CD8-positive, alpha-beta memory T cell (primary cell): ENCODE measurements at regions not wholly inside any gene's neighbourhood (a gene's known extent, or its start where the extent isn't known, plus 50 kb on each side); places are given as distances from the start of the nearest gene placed in this dataset.

ENCODE experiments used
- CTCF ChIA-PET: fragments of 350-600 bp; sonication (Branson Sonifier 250); formaldehyde crosslinking; loops from one replicate; lab custom pipeline; 2021; ENCODE audit warnings: antibody characterized with exemption; lab: Charles Lee
- POLR2A ChIA-PET: fragments of 350-600 bp; sonication (Branson Sonifier 250); formaldehyde crosslinking; loops from one replicate; lab custom pipeline; 2021; ENCODE audit warnings: antibody characterized with exemption; lab: Charles Lee
- DNase-seq, 5 donors: peaks; one replicate each; pipeline versions ENCODE4 v3.0.0 to v3.0.0-alpha.2; 2020 to 2022; ENCODE audit warnings: mixed read lengths in 1 of 5
- H3K27ac ChIP-seq: one replicate; pipeline ENCODE4 v1.7.0; 2013; ENCODE audit warnings: low read depth, mild to moderate bottlenecking, low read length, moderate library complexity
- H3K27me3 ChIP-seq: 2 replicates; pipeline ENCODE4 v1.7.0; 2013; ENCODE audit warnings: low read length, mild to moderate bottlenecking; ENCODE audit not compliant: insufficient read depth, poor library complexity, severe bottlenecking
- H3K36me3 ChIP-seq: 2 replicates; pipeline ENCODE4 v1.7.0; 2013; ENCODE audit warnings: mild to moderate bottlenecking, low read length, moderate library complexity; ENCODE audit not compliant: insufficient read depth
- H3K4me1 ChIP-seq: 2 replicates; pipeline ENCODE4 v1.7.0; 2013; ENCODE audit warnings: mild to moderate bottlenecking, low read length, moderate library complexity; ENCODE audit not compliant: insufficient read depth
- H3K4me3 ChIP-seq: 2 replicates; pipeline ENCODE4 v1.7.0; 2013; ENCODE audit warnings: mild to moderate bottlenecking, low read length
- H3K9me3 ChIP-seq: 2 replicates; pipeline ENCODE4 v1.7.0; 2013; ENCODE audit warnings: mild to moderate bottlenecking, low read length
- H3K27ac Mint-ChIP-seq, 8 donors: one replicate each; pipeline ENCODE4 v1.8.0; 2020 to 2021; ENCODE audit warnings: mixed read lengths in 8 of 8, mild to moderate bottlenecking in 6 of 8, inconsistent platforms in 3 of 8, moderate library complexity in 3 of 8
- H3K27me3 Mint-ChIP-seq, 2 donors: one replicate each; pipeline ENCODE4 v1.8.0; 2020 to 2021; ENCODE audit warnings: mixed read lengths in 2 of 2, mild to moderate bottlenecking in 1 of 2, moderate library complexity in 1 of 2
- H3K36me3 Mint-ChIP-seq, 3 donors: one replicate each; pipeline ENCODE4 v1.8.0; 2020 to 2021; ENCODE audit warnings: mixed read lengths in 3 of 3, inconsistent platforms in 1 of 3, mild to moderate bottlenecking in 1 of 3
- H3K4me1 Mint-ChIP-seq, 3 donors: one replicate each; pipeline ENCODE4 v1.8.0; 2020 to 2021; ENCODE audit warnings: mixed read lengths in 3 of 3, inconsistent platforms in 1 of 3, mild to moderate bottlenecking in 1 of 3
- H3K4me3 Mint-ChIP-seq, 7 donors: one replicate each; pipeline ENCODE4 v1.8.0; 2020 to 2021; ENCODE audit warnings: mixed read lengths in 7 of 7, mild to moderate bottlenecking in 6 of 7, moderate library complexity in 4 of 7, inconsistent platforms in 2 of 7
- H3K9me3 Mint-ChIP-seq, 5 donors: one replicate each; pipeline ENCODE4 v1.8.0; 2020 to 2022; ENCODE audit warnings: mixed read lengths in 5 of 5, mild to moderate bottlenecking in 3 of 5, moderate library complexity in 2 of 5, inconsistent platforms in 1 of 5

DNA sequence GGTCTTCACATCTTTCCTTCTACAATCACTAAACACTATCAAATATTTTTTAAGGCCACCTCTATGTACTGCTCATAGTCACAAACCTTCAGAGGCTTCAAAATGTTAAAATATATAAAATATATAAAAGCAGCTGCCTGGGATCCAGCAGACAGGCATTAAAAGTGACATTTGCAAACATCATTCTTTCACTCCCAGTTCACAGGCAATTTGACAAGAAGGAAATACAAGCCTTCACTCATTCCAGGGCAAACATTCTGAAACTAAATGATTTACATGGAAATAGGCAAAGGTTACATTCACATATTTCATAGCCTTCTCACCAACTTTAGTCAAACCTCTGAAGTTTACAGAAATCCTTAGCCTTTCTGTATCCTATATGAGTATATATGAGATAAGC lies 266.3 kb downstream of the TBL1XR1 start:
- Mint-ChIP-seq H3K4me3 (no peak overlapping the region), H3K36me3 (no peaks in the 10 kb centered on the region), H3K27ac (no peak overlapping the region), H3K4me1 (no peaks in the 10 kb centered on the region), H3K9me3 (peaks cover 0 to 3% (median 0%) of the 10 kb centered on the region in 5 donors), H3K27me3 (peaks cover 6 to 19% of the 10 kb centered on the region in 2 donors)
- Histone ChIP-seq H3K27me3 (no peaks in the 10 kb centered on the region), H3K9me3 (no peaks in the 10 kb centered on the region), H3K4me3 (no peak overlapping the region), H3K27ac (no peak overlapping the region), H3K36me3 (no peaks in the 10 kb centered on the region), H3K4me1 (no peaks in the 10 kb centered on the region)
- ChIA-PET POLR2A (no interaction called here), CTCF (no interaction called here)
- no peak for DNase-seq

DNA sequence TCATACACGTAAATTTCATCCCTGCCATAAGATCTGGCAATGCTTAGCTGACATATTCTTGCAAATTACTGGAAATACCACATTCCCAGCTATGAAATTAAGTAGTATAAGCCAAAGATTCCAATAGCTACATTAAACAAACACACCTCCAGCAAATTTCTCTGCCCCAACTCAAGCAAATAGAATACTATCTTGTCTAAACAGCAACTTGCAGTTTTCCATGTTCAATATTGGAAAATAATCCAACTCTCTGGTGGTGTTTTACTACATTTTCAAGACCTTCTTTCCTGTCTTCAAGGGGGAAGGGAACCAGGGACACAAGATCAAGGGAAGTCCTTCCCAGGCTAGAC lies 268.7 kb downstream of the TBL1XR1 start:
- no peaks in the 10 kb centered on the region for H3K36me3 Mint-ChIP-seq
- Histone ChIP-seq H3K27ac (no peak overlapping the region), H3K4me1 (no peaks in the 10 kb centered on the region), H3K9me3 (no peaks in the 10 kb centered on the region), H3K36me3 (no peaks in the 10 kb centered on the region), H3K4me3 (no peak overlapping the region), H3K27me3 (no peaks in the 10 kb centered on the region)
- CTCF ChIA-PET = interaction anchor here (1.3 kb wide), 1 partner anchor 9 kb away, joined by 3 read pairs; no protein-coding TSS in a partner anchor
- DNase-seq = no peak
- no peak overlapping the region for H3K27ac Mint-ChIP-seq
- H3K9me3 Mint-ChIP-seq = peaks cover 0 to 3% (median 0%) of the 10 kb centered on the region in 5 donors
- no peak overlapping the region for H3K4me3 Mint-ChIP-seq
- H3K4me1 Mint-ChIP-seq = no peaks in the 10 kb centered on the region
- POLR2A ChIA-PET = no interaction called here
- H3K27me3 Mint-ChIP-seq = peaks cover 1 to 14% of the 10 kb centered on the region in 2 donors

DNA sequence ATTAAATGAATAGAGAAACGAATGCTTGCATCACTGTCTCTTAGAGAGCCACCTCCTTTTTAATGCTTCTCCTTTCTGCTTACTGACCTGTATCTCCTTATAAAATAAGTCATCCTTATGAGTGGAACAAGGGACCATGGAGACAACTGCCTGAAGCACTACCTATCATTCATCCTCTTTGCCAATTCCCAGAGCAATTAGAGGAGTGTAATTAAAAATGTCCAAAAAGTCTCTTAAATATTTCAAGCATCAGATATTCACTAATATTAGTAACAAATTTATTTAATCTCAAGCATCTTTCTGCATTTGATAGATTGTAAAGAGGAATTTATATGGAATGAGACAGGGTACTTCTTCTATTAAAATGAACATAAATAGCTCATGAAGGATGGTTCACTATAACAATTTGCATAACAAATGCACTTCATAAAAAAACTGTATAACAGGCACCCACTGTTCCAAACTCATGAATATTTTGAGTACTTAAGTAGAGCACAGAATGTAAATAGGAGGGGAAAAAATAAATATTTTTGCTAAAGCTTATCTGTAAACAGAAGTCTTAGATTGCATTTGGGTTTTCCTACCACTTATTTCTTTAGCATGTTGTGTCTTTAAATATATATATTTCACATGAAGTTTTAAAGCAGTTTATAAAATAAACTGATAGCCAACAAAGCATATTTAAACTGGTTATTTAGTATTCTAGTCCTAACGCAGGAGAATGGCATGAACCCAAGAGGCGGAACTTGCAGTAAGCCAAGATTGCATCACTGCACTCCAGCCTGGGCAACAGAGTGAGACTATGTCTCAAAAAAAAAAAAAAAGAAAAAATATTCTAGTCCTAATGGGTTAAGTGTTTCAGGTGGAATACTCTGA lies 269.3 kb downstream of the TBL1XR1 start:
- ChIA-PET CTCF (interaction anchor here (1.3 kb wide), 1 partner anchor 8 kb away, joined by 3 read pairs; no protein-coding TSS in a partner anchor), POLR2A (no interaction called here)
- peaks cover 1 to 18% of the 10 kb centered on the region in 2 donors for H3K27me3 Mint-ChIP-seq

DNA sequence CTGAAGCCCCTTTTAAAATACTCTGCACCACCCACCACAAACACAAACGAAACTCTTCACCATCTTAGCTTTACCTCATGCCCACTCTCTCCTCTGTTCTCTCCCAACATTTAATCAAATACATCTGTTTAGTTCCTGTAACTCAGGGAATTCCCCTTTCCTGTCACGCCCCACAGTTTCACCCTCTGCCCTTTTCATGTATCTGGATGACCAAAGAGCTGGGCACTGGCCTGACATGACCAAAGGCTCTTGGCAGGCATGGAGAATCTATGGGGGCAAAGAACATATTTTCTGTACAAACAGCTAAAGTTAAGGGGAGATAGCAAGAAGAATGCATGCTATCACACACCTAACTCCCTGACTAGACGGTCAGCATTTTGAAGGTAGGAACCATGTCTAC lies 270.0 kb downstream of the TBL1XR1 start:
- Mint-ChIP-seq H3K4me3 (no peak overlapping the region), H3K36me3 (no peaks in the 10 kb centered on the region), H3K27me3 (peaks cover 3 to 22% of the 10 kb centered on the region in 2 donors), H3K4me1 (no peaks in the 10 kb centered on the region), H3K9me3 (peaks cover 0 to 3% (median 0%) of the 10 kb centered on the region in 5 donors), H3K27ac (no peak overlapping the region)
- ChIA-PET CTCF (no interaction called here), POLR2A (no interaction called here)
- no peak overlapping the region for H3K4me3 ChIP-seq
- H3K4me1 ChIP-seq = no peaks in the 10 kb centered on the region
- H3K27ac ChIP-seq = no peak overlapping the region
- no peaks in the 10 kb centered on the region for H3K27me3 ChIP-seq
- no peak for DNase-seq
- no peaks in the 10 kb centered on the region for H3K9me3 ChIP-seq
- H3K36me3 ChIP-seq = no peaks in the 10 kb centered on the region

More for the DNA sequence above, 269.3 kb downstream of the TBL1XR1 start:
- Histone ChIP-seq H3K4me1 (no peaks in the 10 kb centered on the region), H3K27me3 (no peaks in the 10 kb centered on the region), H3K36me3 (no peaks in the 10 kb centered on the region), H3K27ac (no peak overlapping the region), H3K9me3 (no peaks in the 10 kb centered on the region), H3K4me3 (no peak overlapping the region)
- no peaks in the 10 kb centered on the region for H3K4me1 Mint-ChIP-seq
- no peak for DNase-seq
- H3K9me3 Mint-ChIP-seq = peaks cover 0 to 3% (median 0%) of the 10 kb centered on the region in 5 donors
- no peak overlapping the region for H3K27ac Mint-ChIP-seq
- no peak overlapping the region for H3K4me3 Mint-ChIP-seq
- no peaks in the 10 kb centered on the region for H3K36me3 Mint-ChIP-seq

DNA sequence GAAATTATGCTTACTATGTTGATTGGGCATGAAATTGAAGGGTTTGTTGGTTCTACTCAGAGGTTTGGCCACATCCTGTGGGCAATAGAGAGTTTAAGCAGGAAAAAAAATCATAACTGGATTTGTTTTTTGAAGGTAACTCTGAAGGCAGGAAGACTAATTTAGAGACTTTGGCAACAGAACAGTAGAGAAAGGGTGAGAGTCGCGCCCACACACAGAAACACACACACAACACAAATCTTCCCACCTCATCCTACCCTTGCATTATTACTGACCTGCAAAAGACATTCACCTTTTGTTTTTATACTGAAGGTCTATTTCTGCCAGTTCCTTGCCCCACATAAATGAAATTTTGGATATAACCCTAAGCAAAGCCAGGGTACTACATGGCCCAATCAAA lies 270.6 kb downstream of the TBL1XR1 start:
- peaks cover 0 to 3% (median 0%) of the 10 kb centered on the region in 5 donors for H3K9me3 Mint-ChIP-seq
- no peak overlapping the region for H3K4me3 Mint-ChIP-seq
- DNase-seq = no peak
- Histone ChIP-seq H3K27ac (no peak overlapping the region), H3K27me3 (no peaks in the 10 kb centered on the region), H3K4me1 (no peaks in the 10 kb centered on the region), H3K4me3 (no peak overlapping the region), H3K36me3 (no peaks in the 10 kb centered on the region), H3K9me3 (no peaks in the 10 kb centered on the region)
- no peaks in the 10 kb centered on the region for H3K36me3 Mint-ChIP-seq
- ChIA-PET CTCF (no interaction called here), POLR2A (no interaction called here)
- H3K27ac Mint-ChIP-seq = no peak overlapping the region
- H3K27me3 Mint-ChIP-seq = peaks cover 4 to 26% of the 10 kb centered on the region in 2 donors
- no peaks in the 10 kb centered on the region for H3K4me1 Mint-ChIP-seq

DNA sequence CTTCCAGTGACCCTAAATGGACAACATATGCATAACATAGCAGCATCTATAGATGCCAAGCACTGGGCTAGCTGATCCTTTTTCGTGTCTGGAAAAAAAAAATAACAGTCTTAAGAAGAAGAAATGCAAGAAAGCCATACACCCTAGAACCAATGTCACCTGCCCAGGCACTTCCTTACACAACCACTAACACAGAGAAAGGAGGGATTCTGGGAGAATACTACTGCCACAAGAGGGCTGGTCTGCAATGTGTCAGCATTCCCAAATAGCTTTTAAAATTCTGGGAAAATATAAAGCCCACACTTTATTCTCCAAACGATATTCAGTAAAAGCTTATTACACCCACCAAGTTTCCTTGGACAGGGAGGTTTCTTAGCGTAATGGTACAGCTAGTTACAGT lies 271.2 kb downstream of the TBL1XR1 start:
- no peaks in the 10 kb centered on the region for H3K27me3 ChIP-seq
- H3K4me1 Mint-ChIP-seq = no peaks in the 10 kb centered on the region
- H3K4me3 ChIP-seq = no peak overlapping the region
- no peak overlapping the region for H3K4me3 Mint-ChIP-seq
- POLR2A ChIA-PET = no interaction called here
- H3K36me3 Mint-ChIP-seq = no peaks in the 10 kb centered on the region
- no peak overlapping the region for H3K27ac Mint-ChIP-seq
- CTCF ChIA-PET = no interaction called here
- peaks cover 4 to 27% of the 10 kb centered on the region in 2 donors for H3K27me3 Mint-ChIP-seq
- no peak for DNase-seq
- H3K4me1 ChIP-seq = no peaks in the 10 kb centered on the region
- H3K36me3 ChIP-seq = no peaks in the 10 kb centered on the region
- no peak overlapping the region for H3K27ac ChIP-seq
- no peaks in the 10 kb centered on the region for H3K9me3 ChIP-seq
- H3K9me3 Mint-ChIP-seq = peaks cover 0 to 3% (median 0%) of the 10 kb centered on the region in 5 donors

DNA sequence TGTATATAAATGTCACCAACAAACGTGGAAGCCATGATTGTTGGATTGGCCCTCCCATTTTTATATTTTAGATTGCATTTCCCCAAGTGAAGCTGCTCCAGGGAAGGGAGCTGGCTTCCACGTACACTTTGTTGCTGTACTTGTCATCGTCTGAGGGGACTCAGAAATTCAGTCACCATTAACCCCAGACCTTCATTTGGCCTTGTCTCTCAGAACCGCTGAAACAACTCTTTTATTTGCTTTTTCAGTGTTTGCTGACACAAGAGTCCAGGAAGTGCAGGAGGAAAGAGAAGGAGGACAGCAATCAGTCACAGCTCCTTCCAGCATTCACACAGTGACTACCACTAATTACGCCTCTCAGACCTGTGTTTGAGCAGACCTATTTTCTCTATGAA lies 276.5 kb downstream of the TBL1XR1 start:
- no peak for DNase-seq
- H3K9me3 Mint-ChIP-seq = no peaks in the 10 kb centered on the region
- Histone ChIP-seq H3K9me3 (no peaks in the 10 kb centered on the region), H3K4me3 (no peak overlapping the region), H3K4me1 (no peaks in the 10 kb centered on the region), H3K27me3 (no peaks in the 10 kb centered on the region), H3K27ac (no peak overlapping the region), H3K36me3 (no peaks in the 10 kb centered on the region)
- no peak overlapping the region for H3K27ac Mint-ChIP-seq
- CTCF ChIA-PET = no interaction called here
- H3K4me3 Mint-ChIP-seq = no peak overlapping the region
- H3K36me3 Mint-ChIP-seq = no peaks in the 10 kb centered on the region
- H3K27me3 Mint-ChIP-seq = peaks cover 2 to 25% of the 10 kb centered on the region in 2 donors
- no peaks in the 10 kb centered on the region for H3K4me1 Mint-ChIP-seq
- POLR2A ChIA-PET = no interaction called here

DNA sequence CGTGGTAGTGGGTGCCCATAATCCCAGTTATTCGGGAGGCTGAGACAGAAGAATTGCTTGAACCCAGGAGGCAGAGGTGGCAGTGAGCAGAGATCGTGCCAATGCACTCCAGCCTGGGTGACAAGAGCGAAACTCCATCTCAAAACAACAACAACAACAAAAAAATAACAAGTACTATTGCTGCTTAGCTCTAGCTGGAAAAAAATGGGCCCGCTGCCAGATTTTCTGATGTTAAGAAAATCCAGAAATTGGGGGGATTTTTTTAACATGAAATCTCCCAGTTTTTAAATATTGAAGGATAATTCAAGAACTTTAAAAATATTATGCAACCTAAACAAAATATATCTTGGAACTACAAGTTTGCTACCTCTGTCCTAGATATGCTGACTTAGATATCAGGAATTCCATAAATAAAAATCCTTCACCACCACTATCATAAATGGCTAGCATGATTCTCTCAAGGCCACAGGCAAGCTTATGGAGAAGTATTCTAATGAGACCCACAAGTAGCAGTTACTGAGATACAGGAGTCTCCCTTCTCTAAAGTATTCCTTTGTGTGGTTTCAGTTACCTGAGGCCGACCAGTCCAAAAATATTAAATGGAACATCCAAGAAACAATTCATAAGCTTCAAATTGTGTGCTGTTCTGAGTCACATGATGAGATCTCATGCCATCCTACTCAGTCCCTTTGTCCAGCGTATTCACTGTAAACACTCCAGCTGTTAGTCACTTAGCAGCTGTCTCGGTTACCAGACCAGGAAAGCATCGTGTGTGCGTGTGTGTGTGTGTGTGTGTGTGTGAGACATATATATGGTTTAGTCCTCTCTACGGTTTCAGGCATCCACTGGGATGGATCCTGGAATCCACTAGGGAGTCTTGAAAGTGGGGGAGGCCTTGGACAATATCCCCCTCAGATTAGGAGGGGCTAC lies 277.2 kb downstream of the TBL1XR1 start:
- Mint-ChIP-seq H3K27ac (no peak overlapping the region), H3K4me1 (no peaks in the 10 kb centered on the region), H3K4me3 (no peak overlapping the region), H3K36me3 (no peaks in the 10 kb centered on the region), H3K9me3 (no peaks in the 10 kb centered on the region), H3K27me3 (peaks cover 2 to 25% of the 10 kb centered on the region in 2 donors)
- no peak for DNase-seq
- no peaks in the 10 kb centered on the region for H3K36me3 ChIP-seq
- H3K27me3 ChIP-seq = no peaks in the 10 kb centered on the region
- CTCF ChIA-PET = interaction anchor here (1.0 kb wide), 1 partner anchor 9 kb away, joined by 3 read pairs; no protein-coding TSS in a partner anchor
- no peaks in the 10 kb centered on the region for H3K4me1 ChIP-seq
- POLR2A ChIA-PET = no interaction called here
- H3K4me3 ChIP-seq = no peak overlapping the region
- no peak overlapping the region for H3K27ac ChIP-seq
- no peaks in the 10 kb centered on the region for H3K9me3 ChIP-seq
